DMS153 treated with DMSO at 0.1 percent for 48 hours (cell line): ENCODE measurements at regions not wholly inside any gene's neighbourhood (a gene's known extent, or its start where the extent isn't known, plus 50 kb on each side); places are given as distances from the start of the nearest gene placed in this dataset.
"Not testable (repeated sequence)": the region's sequence is repeated elsewhere in the genome, so short reads cannot be mapped to it uniquely, and the experiment has no call there.

Experiments used
- DNase-seq: peaks from one replicate; lab custom pipeline; 2025; ENCODE audit not compliant: unreplicated experiment; lab: John Stamatoyannopoulos, UW

DNA sequence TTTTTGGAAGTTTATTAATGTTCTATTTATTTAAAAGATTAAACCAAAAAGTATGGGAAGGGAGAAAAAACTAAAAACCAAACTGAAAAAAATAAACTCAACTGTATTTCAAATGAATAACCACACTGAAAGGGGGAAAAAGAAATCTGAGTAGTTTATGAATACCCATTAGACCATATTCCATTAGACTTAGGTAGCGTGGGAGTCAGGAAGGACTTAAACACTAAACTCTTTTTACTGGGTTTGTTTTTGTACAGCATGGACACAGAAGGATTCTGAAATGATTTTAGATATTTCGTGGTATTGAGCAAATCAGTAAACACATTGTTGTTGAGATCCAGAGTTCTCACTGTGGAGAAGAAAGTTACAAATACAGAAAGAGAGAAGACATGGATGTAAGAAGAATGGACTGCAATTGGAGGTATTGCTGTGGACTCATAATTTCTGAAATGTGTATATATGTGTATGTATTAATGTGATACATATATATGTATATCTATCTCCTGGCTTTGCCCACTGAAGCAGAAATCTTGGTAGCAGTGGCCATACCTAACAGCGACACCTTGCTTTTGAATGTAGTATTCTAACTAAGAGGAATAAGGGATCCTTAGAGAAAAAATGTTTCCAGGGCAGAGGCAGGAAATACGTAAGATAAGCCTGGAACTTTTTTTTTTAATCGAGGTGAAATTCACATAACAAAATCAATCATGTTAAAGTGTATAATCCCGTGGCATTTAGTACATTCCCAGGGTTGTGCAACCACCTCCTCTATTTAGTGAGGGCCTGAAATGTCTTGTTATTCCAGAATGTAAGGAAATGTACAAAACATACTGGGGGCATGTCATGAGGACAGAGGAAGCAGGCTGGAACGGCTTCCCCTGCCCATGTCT is 228.8 kb downstream of the SMARCA2 start:
- no peak for DNase-seq

DNA sequence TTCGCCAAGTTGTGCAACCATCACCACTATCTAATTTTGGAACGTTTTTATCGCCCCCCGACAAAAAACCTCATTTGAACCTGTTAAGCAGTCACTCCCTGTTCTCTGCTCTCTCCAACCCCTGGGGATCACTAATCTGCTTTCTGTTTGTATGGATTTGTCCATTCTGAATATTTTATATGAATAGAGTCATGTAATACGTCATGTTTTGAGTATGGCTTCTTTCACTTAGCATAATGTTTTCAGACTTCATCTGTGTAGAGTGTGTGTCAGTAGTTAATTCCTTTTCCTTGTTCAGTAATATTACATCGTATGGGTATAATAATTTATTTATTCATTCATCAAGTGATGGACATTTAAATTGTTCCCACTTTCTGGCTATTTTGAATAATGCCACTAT is 232.2 kb downstream of the SMARCA2 start:
- DNase-seq: no peak

DNA sequence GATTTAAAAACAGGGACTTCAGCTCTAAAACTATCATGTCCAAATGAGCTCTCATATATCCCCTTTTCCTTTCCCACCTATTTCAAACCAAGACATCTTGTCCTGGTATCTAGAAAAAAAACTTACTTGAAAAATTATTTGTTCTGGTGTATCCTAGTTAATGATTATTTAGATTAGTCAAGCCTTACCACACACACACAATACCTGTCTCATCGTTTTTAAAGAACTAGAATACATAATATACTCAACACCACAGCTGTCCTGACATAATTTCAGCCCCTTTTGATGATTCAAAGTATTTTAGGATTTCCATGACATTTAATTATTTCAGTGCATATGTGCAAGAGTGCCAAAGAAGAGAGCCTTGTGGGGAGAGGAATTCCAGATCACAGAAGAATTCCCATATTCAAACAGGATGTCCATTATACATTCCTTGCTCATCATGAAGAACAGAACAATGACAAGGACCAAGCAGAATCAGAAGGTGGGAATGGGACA is 233.7 kb downstream of the SMARCA2 start:
- DNase-seq: no peak

DNA sequence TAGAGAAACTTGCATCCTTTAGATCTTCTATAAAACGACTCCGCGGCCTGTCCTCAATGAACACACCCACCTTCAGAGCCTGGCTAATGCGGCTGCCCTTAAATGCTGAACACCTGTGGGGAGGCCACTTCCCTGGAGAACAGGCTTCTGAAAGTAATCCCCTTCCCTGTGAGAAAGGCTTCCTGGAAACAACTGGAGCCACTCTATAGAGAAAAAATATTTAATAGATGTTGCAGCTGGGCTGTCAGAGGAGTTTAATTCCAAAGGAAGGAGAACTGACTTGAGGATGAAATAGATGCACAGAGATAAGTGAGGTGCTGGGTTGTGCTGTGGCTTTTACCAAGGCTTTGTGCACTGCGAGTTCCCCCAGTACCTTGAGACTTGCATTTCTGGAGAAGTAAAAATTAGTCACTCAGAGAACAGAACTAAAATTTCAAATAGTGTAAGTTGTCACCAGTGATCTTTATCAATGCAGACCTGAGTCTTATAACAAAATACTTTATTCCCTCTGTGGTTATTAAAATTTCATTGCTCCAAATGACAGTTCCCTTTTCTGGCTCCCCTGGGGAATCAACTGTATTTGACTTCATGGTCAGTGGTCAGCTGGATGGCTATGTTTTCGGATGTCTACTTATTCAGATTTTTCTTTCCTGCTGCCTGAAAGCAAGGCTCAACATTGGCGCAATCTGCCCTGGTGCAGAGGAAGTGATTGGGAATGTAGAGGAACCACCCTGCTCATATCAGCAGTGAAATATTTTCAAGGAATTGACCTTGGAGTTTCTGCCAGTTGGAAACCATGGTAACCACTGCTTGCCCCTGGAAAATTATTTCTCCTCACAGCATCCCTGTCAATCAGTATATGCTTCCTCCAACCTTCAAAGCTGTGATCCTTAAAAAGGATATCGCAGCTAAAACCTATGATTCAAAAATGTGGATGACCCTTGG is 238.8 kb downstream of the SMARCA2 start:
- DNase-seq: no peak

DNA sequence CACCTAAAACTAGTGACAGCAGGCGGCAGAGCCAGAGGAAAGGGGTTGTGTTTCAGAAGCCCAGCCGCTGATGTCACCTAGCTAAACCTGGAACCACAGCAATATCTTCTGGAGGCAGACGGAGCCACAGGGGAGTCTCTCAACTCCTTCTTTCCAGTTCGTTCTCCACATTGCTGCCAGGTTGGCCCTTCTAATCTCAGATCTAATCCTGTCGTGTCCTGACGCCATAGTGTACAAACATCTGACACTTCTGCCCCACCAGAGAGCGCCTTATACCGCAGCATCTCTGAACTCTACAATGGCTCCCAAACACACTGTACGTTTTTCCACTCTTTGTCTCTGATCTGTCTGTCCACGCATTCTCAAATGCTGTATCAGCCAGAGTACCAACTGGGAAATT is 240.0 kb downstream of the SMARCA2 start:
- no peak for DNase-seq

DNA sequence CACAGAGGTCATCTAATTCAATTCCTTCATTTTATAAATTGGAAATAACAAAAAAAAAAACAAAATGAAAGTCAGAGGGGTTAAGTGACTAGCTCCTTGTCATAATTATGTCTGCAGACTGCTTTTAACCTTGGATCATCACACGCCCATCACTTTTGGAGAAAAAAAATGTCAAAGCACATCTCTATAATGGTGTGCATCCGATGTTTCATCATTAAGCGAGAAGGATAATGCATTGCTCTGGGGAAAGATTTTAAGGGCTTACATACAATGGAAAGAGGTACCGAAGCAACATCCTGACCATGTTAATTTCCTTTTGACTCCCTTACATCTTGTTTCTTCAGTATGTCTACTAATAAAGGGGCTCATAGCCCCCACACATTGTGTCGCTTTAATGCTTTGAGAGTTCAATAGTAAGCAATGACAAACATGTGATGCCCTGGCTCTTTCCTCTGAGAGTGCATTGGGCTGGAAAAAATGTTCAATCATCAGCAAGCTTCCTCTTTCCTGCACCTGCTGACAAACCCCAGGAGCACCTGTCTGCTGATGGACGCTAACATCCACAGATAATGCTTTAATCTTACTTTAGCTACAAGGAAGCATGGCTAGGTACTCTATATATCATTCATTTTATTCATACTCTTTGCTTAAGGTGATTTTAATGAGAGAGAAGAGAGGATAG is 242.2 kb downstream of the SMARCA2 start:
- no peak for DNase-seq

DNA sequence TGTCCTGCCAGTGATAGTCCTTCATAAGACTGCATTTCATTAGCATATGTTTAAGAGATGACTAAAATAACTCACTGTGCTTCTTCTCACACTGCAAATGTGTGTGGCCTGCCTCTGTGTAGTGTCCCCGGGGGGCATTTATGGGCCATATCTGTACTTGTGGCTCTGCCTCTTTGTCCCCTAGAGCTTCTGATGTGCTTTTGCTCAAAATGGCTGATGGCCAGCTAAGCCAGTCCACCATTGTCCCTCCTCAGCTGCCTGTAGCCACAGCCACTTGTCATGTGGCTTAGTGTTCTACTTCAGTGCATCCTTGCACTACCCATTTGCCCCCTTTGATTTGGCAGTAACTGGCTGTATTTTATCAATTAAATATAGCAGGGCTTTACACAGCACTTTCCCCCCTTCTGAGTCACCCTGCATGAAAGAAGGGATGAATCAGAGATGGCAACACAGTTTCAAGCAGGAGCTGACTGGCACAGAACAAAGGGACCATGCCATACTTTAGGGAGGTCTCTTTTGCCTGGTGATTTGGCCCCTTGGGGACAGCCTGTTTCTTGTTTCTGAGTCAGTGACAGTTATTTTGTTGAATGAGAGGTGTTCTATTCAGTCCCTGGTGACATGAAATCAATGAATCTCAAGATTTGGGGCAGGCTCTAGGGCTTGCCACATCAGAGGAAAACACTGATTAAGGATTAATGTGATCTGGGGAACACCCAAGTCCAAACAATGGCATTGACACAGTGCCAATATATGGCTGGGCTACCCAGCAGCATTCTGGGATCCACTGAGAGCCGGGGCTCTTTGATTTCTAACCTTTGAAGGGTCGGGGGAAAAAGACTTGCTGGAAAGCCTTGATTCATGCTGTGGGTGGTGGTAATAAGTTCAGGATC is 245.5 kb downstream of the SMARCA2 start:
- no peak for DNase-seq

DNA sequence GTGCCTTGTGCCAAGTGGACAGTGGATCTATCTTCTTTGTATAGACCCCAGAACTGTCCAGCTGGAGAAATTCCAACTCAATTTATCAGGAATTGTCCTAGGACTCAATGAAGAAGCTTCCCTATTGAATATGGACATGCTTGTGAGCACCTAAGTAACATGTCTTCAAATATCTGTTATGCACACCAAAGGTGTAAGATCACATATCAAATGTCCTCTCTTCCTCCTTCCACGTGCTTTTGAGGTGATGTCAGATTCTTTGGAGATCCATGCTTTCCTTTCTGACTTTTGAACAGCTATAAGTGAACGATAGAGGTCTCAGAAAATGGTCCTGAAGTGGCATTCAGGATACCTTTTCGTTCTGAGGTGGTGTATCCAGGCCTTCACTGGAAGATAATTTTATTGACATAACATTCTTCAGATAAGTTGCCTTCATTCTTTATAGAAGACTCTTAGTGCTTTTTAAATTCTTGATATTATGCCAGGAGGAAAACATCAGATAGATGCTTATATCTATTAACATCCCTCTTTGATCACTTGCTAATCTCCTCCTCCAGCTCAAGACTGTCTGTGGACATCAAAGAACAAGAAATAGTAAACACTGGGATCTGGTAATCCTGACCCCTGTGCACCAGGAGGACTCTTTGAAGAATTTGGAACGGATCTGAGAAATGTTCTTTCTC is 246.4 kb downstream of the SMARCA2 start:
- DNase-seq: no peak

DNA sequence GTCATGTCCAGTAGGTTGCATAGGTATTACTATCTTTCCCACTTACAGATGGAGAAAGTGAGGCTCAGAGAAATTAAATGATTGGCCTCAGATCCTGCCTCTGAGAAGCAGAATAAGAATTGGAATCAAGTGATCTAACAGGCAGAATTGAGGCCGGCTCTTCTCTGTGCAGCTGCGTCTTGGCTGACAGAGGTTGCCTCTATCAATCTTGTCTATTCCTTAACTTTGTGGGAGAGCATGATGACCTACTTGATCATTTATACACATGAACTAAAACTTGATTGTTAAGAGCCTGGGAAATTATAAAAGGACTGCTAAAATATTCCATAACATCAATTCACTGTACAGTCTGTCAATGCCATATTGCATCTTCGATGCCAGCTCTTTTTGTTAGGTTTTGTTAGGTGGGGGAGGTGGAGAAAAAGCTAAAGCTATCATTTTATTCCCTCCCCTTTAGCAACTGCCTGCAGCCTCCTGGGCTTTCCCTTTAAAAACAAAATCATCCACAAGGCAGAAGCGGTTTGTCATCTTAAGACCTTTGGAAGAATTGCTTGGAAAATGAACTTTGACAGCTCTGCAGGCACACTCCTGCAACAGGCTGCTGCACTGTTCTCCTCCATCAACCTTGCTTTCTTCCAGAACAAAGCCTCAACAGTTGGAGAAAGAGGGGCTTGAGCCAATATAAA is 247.4 kb downstream of the SMARCA2 start:
- DNase-seq: no peak

DNA sequence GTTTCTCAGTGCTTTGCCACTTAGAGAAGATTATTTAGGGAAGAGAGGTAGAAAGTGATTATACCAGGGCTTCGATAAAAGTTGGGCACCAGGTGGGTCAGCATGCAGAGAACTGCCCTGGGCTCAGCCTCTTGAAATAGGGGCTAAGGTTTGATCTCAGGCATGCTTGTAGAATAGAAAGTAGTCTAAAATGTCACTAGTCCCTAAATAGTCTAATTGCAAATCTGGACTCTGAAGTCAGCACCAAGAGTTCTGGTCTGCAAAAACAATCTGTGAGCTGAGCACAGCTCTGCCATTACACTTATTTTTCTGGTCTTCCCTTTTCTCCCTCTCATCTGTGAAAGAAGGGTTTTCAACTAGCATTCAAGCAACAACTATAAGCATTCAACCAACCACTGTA is 248.0 kb downstream of the SMARCA2 start:
- DNase-seq: no peak

DNA sequence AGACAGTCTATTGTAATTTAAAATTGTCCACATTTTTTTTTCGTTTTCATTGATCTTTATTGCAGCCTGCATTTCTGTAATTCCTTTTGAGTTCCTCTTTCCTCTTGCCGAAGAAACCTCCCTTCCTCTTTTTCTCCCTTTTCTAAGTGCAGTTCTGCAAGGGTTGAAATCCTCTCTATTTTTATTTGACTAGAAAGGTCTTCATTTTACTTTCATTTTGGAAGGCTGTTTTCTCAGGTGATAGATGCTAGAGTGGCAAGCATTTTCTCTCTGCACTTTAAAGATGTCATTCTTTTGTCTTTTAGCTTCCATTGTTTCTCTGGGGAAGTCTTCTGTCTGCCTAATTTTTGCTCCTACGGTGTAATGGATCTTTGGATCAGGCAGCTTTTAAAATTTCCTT is 248.5 kb downstream of the SMARCA2 start:
- no peak for DNase-seq

DNA sequence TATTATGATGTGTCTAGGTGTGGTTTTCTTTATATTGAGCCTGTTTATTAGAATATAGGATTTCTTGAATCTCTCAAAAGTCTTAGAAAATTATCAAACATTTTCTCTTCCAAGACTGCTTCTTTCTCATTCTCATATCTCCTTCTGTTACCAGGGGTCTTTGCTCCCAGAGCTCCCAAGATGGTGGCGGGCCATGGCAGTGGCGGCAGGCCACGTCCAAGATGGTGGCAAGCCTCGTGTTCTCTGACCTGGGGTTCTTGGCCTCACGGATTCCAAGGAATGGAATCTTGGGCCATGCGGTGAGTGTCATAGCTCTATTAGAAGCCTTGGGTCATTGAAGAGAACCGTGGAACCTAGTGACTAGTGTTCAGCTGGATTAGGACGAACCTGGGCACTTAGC is 248.9 kb downstream of the SMARCA2 start:
- DNase-seq: no peak

DNA sequence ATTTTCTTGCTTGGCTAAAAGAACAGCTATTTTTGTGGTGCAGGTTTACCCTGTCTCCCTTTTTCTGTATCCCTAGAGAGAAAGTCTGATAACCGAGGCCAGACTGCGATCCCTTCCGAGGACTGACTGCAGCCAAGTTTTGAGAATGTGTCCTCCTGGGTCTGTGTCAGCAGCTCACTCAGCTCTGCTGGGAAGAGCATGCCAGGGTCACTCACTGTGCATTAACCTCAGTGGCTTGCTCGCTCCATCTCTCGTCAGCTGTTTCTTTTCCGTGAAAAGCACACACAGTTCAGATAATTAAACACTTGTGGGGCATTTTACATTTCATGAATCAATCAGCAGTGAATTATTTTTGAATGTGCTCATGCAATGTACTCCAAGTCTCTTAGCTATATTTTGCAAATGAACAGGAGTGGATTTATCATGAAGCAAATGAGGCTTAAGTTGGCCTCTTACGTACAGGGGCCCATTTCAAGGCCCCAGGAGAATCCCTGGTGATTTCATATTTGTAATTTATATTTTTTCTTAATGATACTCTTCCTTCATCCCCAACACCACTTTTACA is 252.1 kb downstream of the SMARCA2 start:
- DNase-seq: no peak

DNA sequence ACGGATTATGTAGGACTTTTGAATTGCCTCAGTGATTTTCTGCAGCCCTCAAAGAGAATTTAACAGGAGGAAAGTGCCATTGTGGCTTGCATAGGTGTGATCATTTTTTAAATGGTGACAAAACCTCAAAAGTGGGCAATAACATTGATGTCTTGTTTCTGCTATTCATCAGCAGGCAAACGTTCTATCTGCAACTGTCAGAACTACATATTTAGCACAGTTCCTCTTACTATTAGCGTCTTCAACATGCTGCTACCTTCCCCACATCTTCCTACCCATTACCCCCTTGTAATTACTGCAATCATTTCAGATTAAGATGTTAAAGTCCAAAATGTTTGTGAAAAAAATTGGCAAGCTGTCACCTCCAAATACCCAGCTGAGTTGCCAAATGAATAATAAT is 254.6 kb downstream of the SMARCA2 start:
- no peak for DNase-seq

DNA sequence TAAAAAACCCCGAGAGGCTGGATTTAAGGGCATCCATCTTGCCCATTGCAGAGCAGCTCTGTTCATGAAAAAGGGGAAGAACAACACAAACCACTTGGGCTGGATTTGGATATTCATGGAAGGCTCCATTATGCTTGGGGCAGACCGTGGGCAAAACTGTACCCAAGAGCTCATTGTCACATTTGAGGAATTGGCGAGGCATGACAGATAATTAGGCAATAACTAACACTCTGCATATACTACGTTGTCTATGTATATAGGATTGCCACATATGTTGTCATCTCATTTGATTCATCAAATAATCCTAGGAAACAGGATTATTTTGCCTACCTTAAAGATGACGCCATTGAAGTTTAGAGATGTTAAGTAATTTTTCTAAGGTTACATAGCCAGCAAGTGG is 255.4 kb downstream of the SMARCA2 start:
- DNase-seq: no peak

DNA sequence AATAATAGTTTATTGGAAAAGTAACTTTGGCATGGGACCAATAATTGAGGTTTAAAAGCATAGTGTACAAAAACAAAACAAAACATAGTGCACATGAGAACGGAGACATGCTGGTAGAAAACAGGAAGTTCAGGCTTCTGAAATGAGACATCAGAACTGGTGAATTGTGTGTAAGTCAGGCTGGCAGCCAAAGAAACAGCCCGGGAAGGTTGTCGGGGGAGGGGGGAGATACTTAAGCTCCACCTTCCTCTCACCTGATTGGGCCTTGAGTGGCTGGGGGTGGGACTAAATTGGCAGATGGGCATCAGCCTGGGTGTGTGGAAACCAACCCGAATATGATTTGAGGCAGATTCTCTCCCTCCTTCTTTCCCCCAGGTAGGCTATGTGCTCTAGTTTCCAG is 256.3 kb downstream of the SMARCA2 start:
- DNase-seq: no peak

DNA sequence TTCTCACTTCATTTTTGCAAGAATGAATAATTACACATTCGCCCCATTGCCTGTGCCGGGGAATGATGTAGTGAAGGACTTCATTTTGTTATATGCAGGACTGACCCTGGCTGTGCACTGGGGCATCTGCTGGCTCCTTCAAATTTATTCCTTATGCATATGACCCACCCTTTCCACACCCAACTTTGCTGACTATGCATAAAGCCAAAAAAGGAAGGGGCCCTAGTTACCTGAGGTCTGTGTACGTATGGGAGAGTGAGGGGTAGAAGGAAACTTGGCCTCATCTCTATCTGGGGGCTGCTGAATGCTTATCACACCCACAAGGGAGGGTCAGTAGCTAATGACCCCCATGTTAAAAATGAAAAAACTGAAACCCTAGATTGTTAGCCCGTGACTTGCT is 259.6 kb downstream of the SMARCA2 start:
- no peak for DNase-seq

DNA sequence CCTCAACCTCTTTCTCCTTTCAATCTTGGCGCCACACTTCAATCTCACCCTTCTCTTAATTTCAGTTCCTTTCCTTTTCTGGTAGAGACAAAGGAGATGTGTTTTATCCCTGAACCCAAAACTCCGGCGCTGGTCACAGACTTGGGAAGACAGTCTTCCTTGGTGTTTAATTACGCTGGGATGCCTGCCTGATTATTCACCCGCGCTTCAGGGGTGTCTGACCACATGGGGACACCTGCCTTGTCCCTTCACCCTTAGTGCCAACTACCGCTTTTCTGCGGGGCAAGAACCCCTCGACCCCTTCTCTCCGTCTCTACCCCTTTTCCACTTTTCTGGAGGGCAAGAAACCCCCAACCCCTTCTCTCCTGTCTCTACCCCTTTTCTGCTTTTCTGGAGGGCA is 261.1 kb downstream of the SMARCA2 start:
- DNase-seq: no peak

DNA sequence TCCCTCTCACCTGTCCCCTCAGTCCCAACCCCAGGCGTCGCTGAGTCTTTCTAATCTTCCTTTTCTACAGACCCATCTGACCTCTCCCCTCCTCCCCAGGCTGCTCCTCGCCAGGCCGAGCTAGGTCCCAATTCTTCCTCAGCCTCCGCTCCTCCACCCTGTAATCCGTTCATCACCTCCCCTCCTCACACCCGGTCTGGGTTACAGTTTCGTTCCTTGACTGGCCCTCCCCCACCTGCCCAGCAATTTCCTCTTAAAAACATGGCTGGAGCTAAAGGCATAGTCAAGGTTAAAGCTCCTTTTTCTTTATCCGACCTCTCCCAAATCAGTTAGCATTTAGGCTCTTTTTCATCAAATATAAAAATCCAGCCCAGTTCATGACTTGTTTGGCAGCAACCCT is 262.0 kb downstream of the SMARCA2 start:
- not testable (repeated sequence) for DNase-seq
